Hindlimb muscle (tissue), 1 donor: ENCODE measurements at regions not wholly inside any gene's neighbourhood (a gene's known extent, or its start where the extent isn't known, plus 50 kb on each side); places are given as distances from the start of the nearest gene placed in this dataset.

Experiments
- DNase-seq: peaks from one replicate; pipeline ENCODE4 v3.0.0-alpha.2; 2013

GRCh38 chr13:74709226-74709625 is 575.0 kb upstream of the KLF12 start:
- no peak for DNase-seq

GRCh38 chr13:74708629-74709028 is 574.4 kb upstream of the KLF12 start:
- no peak for DNase-seq

- no peak for DNase-seq
These were observed 573.1 kb upstream of the KLF12 start for GRCh38 chr13:74707291-74707690.

- DNase-seq = peak; percentile 25
These were observed 572.6 kb upstream of the KLF12 start for GRCh38 chr13:74706801-74707200.

GRCh38 chr13:74705438-74705837 is 571.2 kb upstream of the KLF12 start:
- no peak for DNase-seq

GRCh38 chr13:74703855-74704387 is 569.7 kb upstream of the KLF12 start:
- DNase-seq = no peak

GRCh38 chr13:74696148-74696922 is 562.1 kb upstream of the KLF12 start:
- no peak for DNase-seq

- no peak for DNase-seq
These were observed 561.0 kb upstream of the KLF12 start for GRCh38 chr13:74695021-74695800.

GRCh38 chr13:74687442-74688182 is 553.4 kb upstream of the KLF12 start:
- DNase-seq = no peak

GRCh38 chr13:74683411-74683810 is 549.2 kb upstream of the KLF12 start:
- no peak for DNase-seq

GRCh38 chr13:74682746-74683145 is 548.5 kb upstream of the KLF12 start:
- no peak for DNase-seq

GRCh38 chr13:74681891-74682290 is 547.7 kb upstream of the KLF12 start:
- DNase-seq = no peak

- no peak for DNase-seq
These were observed 544.2 kb upstream of the KLF12 start for GRCh38 chr13:74678308-74678965.

- no peak for DNase-seq
These were observed 541.8 kb upstream of the KLF12 start for GRCh38 chr13:74675972-74676371.

- no peak for DNase-seq
These were observed 541.0 kb upstream of the KLF12 start for GRCh38 chr13:74675182-74675581.

GRCh38 chr13:74674720-74675119 is 540.5 kb upstream of the KLF12 start:
- no peak for DNase-seq

- no peak for DNase-seq
These were observed 534.9 kb upstream of the KLF12 start for GRCh38 chr13:74669149-74669548.

GRCh38 chr13:74667656-74668203 is 533.5 kb upstream of the KLF12 start:
- no peak for DNase-seq

- no peak for DNase-seq
These were observed 528.7 kb upstream of the KLF12 start for GRCh38 chr13:74662905-74663304.

GRCh38 chr13:74661851-74662250 is 527.6 kb upstream of the KLF12 start:
- no peak for DNase-seq

- no peak for DNase-seq
These were observed 523.6 kb upstream of the KLF12 start for GRCh38 chr13:74657765-74658164.

- DNase-seq = no peak
These were observed 516.9 kb upstream of the KLF12 start for GRCh38 chr13:74651121-74651520.
